HG03045 (cell line): ENCODE measurements at regions not wholly inside any gene's neighbourhood (a gene's known extent, or its start where the extent isn't known, plus 50 kb on each side); places are given as distances from the start of the nearest gene placed in this dataset.

Source experiments
- ATAC-seq: cut with Tn5 transposase; IDR thresholded peaks from one replicate; pipeline ENCODE4 v1.9.1; 2021; ENCODE audit warnings: mild to moderate bottlenecking, moderate library complexity; ENCODE audit not compliant: unreplicated experiment

DNA sequence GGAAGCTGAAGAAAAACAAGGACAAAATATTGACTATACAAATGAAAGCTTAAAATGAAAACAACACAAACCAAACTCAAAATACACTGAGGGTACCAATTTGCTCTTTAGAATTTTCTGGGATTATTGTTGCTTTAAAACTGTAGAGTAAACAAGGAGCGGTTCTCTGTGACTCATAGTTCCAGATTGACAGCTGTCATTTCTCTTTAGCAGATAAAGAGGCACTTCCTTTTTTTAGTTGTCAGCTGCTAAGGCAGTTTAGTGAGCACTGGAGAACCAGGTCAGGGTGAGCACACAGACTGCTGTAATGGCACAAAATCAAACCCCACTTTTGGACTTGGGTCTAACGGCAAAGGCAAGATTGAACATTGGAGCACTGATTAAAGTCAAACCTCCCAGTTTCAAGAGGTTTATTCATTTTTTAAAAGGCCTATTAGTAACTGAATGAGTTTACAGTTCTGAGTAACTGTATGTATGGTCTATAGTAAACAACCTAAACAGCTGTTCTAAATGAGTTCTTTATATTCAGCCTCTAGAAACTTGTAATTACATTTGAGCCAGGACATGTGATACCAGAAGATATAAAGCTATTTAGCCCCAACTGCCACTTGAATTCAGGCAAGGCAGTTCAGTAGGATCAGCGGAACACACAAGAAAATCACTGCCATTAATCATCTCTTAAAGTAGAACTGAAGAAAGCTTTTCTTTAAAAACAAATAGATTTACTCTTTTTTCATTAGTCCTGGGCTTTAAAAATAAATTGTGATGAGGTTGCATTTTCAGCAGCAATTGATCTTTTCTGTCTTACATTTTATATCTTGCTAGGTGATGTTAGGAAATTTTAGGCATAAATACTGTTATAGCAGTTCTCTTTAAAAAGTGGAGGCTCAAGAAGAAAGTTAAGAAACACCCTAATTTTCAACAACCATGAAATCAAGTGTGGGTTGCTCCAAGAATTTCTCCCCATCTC, 71.7 kb upstream of the PRICKLE1 start:
- no peak for ATAC-seq

DNA sequence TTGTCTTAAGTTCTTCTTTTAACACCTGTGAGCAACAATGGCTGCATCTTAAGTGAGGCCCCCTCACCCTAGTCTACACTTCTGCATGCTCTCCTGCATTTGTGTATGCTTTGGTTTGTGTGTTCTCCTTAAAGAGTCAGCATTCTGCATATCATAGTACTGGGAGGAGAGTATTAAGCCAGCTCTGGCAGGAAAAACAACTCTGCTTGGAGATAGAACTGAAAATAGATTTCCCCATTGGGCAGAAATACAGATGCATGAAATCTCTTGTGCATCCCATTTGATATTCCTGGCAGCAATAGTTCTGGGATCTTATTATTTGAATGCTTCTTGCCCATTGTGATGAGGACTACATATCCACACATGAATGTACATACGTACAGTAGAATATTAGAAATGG, 70.6 kb upstream of the PRICKLE1 start:
- no peak for ATAC-seq

DNA sequence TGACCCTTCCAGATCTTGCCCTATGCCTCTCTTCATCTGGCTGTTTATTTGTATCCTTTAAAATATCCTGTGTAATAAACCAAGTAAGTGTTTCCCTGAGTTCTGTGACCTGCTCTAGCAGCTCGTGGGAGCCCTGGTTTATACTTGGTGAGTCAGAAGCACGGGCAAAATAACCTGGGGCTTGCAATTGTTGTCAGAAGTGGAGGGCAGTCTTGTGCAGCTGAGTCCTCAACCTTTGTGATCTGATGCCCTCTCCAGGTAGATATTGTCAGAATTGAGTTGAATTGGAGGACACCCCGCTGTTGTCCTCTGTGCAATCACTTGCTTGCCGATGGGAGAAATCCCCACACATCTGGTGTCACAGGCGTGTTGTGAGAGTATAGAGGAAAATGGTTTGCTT, 62.5 kb upstream of the PRICKLE1 start:
- ATAC-seq = no peak

DNA sequence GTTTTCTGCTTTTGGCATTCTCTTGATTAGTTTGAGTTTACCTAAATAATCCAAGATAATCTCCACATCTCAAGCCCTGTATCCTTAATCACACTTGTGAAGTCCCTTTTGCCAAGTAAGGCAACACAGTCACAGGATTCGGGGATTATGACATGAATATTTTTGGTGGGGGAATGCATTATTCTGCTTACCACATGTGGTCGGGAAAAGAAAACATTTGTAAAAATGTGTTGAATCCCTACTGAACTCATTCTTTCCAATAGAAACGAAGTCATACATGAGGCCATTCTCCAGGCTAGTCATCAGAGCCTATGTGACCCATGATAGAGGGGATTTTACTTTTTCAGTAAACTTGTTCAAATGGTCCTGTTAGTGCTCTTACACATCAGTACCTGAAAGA, 58.5 kb upstream of the PRICKLE1 start:
- ATAC-seq = no peak

DNA sequence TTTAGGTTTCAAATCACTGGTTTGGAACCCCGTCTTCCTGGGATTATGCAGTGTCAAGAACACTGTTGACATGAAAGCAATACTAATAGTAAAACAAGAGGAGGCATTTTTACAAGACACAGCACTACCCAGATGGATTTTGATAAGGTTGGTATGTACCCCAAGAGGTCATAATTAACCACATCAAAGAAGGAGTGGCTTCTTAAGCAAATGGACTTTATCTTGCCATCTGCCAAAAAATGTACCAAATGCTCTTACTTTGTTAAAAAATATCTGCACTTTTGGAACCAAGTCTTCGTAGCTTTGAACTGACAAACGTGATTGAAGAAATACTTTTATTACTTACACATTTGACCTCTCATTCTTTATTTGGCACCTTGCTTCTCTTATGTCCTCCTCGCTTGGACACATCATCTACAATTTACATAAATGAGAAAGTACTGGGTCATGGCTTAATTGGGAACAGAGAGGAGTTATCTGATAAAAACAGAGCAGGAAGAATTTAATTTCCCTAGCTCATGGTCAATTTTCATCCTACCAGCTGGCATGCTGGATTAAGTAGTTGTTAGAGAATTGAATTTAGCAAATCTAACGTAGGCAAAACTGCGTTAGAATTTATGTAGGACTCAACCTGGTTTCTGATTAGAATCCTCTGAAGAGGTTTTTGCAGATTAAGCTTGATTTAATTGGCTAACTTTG, 54.5 kb upstream of the PRICKLE1 start:
- no peak for ATAC-seq

DNA sequence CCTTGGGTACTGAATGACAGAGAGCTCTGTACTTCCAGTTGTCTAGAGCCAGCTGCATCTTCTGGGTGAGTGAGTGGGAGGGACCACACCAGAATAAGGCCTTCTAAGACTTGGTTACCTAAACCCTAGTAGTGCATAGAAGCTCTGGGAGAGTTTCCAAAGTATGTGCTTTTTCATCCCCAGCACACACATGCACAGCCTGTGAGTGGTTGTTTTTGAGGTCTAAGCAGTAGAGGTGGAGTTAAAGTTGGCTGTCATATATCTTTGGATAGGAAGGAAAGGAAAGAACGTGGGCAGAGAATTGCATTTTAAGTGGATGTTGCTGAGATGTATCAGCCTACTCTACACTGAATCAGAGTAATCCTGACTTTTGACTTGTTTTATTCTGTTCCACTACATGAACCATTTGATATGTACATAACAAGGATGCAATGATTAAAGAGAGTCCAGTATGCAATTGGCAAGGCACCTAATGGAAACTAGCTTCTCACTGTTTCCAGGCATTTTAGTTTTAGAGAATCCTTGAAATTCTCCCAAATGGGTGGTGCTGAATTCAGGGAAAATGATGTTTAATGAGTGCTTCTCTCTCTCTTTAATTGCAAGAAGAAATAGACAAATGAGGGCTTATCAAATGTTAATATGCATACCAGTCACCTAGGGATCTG, 51.8 kb upstream of the PRICKLE1 start:
- no peak for ATAC-seq

DNA sequence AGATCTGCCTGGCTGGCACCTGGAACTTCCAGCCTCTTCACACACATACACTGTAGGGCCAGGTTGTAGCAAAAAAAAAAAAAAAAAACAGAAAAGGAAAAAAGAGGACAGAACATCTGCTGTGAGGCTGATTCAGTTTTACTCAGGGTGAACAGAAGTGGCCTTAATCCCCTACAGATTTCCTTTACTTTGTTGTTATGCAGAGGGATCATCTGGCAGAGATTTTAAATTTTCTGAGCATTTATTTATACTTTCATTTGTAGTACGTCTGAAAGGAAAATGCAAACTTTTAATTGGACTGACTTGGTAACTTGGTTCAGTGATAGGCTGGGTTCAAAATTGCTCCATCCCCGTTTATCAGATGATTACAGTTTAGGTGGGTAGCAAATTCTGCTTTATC, 50.8 kb upstream of the PRICKLE1 start:
- ATAC-seq = no peak

DNA sequence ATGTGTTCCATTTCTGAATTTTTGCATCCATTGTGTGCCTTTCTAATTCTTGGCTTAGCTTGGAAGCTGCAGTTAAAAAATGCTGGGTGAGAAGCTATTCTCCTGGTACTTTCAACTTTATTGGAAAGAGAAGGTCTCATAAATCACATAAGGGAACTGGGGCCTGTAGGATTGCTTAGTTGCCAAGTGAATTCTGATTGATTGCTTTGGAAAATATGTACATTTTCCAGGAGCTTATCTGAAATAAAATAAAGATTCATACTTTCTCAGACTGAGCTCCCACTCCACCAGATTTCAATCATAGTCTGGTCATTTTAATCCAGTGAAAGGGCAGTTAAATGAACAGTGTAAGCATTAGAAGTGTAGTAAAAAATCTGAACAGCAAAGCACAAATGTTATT, 50.0 kb upstream of the PRICKLE1 start:
- no peak for ATAC-seq
